Fibroblast of mammary gland (primary cell): ENCODE measurements at regions not wholly inside any gene's neighbourhood (a gene's known extent, or its start where the extent isn't known, plus 50 kb on each side); places are given as distances from the start of the nearest gene placed in this dataset.

Source experiments
- DNase-seq: peaks from one replicate; pipeline ENCODE4 v3.0.0-alpha.2; 2010; ENCODE audit warnings: low read depth
- H3K4me3 ChIP-seq: 2 replicates; pipeline ENCODE4 v1.5.1; 2011; ENCODE audit warnings: low read depth, mild to moderate bottlenecking, low read length, moderate library complexity; ENCODE audit not compliant: control insufficient read depth
- CTCF ChIP-seq: conservative IDR thresholded peaks from 2 replicates; pipeline ENCODE4 v1.5.1; 2011; ENCODE audit warnings: low read depth, low read length, inconsistent platforms; ENCODE audit not compliant: control insufficient read depth, insufficient read depth

- no peak for TF ChIP-seq CTCF
- H3K4me3 ChIP-seq, result no peak overlapping the region
- DNase-seq, result no peak
These were observed 674.3 kb downstream of the NUP35 start for GRCh38 chr2:183798535-183798934.

GRCh38 chr2:183799761-183800160 lies 675.5 kb downstream of the NUP35 start:
- no peak for TF ChIP-seq CTCF
- H3K4me3 ChIP-seq, result no peak overlapping the region
- no peak for DNase-seq

GRCh38 chr2:183803596-183803995 lies 679.4 kb downstream of the NUP35 start:
- no peak for DNase-seq
- no peak for TF ChIP-seq CTCF
- no peak overlapping the region for H3K4me3 ChIP-seq

GRCh38 chr2:183807870-183808269 lies 683.6 kb downstream of the NUP35 start:
- no peak for TF ChIP-seq CTCF
- DNase-seq, result no peak
- no peak overlapping the region for H3K4me3 ChIP-seq

- DNase-seq, result no peak
- no peak for TF ChIP-seq CTCF
- no peak overlapping the region for H3K4me3 ChIP-seq
These were observed 685.2 kb downstream of the NUP35 start for GRCh38 chr2:183809404-183809803.

- H3K4me3 ChIP-seq, result no peak overlapping the region
- DNase-seq, result no peak
- TF ChIP-seq CTCF, result no peak
These were observed 687.0 kb downstream of the NUP35 start for GRCh38 chr2:183811281-183811680.

- H3K4me3 ChIP-seq, result no peak overlapping the region
- TF ChIP-seq CTCF, result no peak
- peak; percentile 1 for DNase-seq
These were observed 687.8 kb downstream of the NUP35 start for GRCh38 chr2:183812091-183812490.
